GM21423 (cell line): ENCODE measurements at regions not wholly inside any gene's neighbourhood (a gene's known extent, or its start where the extent isn't known, plus 50 kb on each side); places are given as distances from the start of the nearest gene placed in this dataset.

Experiments used
- ATAC-seq: cut with Tn5 transposase; IDR thresholded peaks from one replicate; pipeline ENCODE4 v1.9.1; 2021; ENCODE audit warnings: mild to moderate bottlenecking, moderate library complexity; ENCODE audit not compliant: unreplicated experiment

DNA sequence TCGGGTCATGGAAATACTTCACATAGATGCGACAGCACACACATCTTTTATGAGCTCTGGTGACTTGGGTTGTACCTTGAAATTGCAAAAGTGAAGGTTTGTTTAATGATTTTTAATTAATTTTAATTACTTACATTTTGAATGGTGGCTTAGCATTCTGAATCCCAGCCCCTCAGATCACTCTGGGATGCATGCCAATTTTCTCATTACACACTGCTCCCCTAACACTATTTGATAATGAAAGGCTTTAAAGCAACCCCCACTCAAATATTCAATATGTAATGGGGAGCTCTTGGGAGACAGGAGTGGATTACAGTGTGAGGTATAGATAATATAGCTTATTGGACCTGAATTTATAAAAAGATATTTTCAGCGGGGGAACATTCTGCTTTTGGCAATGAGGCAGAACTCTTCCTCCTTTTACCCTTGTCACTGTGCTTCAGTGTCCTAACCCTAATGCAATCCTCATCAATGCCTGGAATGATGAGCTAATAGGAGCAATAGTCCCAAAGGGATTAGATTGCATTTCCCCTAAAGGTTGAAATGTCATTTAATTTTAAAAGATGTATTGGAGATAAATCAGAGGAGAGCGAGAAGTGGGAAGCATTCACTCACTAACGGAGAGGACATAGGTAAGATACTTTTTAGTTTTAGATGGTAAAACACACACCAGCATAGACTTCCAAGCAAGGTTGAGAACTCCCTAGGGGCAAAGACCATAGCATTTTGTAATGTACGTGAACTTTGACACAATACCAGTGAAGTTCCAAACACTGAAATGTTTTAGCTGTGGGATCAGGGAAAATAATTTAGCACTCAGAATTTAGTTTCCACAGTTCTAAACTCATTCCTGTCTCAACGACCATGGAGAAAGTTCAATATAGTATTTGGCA, 384.1 kb upstream of the PLXNA2 start:
- no peak for ATAC-seq

GRCh38 chr1:208631092-208631491, 386.9 kb upstream of the PLXNA2 start:
- no peak for ATAC-seq

- ATAC-seq = no peak
Observed at GRCh38 chr1:208631506-208631905, 387.3 kb upstream of the PLXNA2 start.

DNA sequence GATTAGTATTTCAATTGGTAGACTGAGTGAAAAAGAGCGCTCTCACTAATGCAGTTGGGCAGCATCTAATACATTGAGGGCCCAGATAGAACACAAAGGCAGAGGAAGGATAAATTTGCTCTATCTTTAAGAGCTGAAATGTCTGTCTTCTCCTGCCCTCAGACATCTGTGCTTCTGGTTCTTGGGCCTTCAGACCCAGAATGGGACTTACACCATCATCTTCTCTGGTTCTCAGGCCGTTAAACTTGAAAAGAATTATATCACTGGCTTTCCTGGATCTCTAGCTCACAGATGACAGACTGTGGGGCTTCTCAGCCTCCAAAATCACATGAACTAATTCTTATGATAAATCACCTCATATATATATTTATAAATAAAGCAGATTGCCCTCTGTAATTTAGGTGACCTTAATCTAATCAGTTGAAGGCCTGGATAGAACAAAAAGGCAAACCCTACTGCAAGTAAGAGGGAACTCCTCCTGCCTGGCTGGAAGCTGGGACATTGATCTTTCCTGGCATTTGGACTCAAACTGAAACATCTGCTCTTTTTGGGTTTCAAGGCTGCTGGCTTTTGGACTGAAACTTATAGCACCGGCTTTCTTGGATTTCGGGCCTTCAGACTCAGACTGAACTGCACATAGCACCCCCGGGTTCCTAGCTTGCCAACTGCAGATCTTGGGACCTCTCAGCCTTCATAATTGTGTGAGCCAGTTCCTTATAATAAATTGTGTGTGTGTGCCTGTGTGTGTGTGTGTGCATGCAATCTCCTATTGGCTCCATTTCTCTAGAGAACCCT, 390.4 kb upstream of the PLXNA2 start:
- no peak for ATAC-seq

DNA sequence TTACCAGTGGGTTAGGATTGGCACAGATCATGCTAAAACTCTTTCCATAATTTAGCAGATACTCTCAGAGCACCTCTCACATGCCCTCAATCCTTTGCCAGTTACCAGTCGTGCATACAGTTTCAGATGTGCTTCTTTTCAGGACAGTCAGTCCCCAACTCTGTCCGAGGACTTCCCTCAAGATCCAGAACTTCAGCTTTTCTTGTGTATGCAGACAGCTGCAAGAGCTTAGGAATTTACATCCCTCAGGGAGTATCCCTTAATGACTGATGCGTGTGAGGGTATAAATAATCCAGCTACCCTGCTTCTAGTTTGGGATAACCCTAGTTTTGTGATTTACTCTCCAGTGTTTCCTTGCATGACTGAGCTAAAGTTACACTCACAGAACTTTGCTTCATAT, 393.0 kb upstream of the PLXNA2 start:
- no peak for ATAC-seq

GRCh38 chr1:208639382-208639781, 395.2 kb upstream of the PLXNA2 start:
- no peak for ATAC-seq

GRCh38 chr1:208640295-208640694, 396.1 kb upstream of the PLXNA2 start:
- ATAC-seq = no peak

DNA sequence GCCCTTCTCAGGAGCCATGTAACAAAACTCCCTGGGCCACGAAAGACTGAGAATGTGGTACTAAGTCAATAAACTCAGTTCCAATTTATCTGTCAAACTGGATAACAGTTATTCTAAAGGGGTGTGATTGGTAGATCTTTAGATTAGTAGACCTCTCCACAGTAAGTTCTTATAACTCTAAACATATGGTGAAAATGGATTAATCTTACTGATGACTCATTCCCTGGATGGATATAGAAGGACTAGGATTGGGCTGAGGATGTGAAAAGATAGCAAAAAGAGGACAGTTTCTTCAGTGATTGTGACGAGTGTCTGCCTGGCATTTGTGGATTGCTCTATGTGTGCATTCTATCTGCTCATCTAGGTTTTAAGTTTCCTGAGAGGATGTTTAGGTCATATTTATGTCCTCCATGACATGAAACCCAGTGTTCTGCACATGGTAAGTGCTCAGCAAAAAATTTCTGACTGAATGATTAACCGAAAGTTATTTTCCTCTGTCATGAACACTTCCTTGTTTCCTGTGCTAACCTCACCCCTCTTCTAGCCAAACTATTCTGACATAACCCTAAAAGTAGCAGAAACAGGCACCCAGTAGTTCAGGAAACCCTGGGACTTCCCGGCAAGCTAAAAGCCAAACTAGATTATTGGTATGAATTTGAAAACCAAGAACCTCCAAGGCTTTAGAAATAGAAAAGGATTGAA, 397.5 kb upstream of the PLXNA2 start:
- ATAC-seq = peak; percentile 64

DNA sequence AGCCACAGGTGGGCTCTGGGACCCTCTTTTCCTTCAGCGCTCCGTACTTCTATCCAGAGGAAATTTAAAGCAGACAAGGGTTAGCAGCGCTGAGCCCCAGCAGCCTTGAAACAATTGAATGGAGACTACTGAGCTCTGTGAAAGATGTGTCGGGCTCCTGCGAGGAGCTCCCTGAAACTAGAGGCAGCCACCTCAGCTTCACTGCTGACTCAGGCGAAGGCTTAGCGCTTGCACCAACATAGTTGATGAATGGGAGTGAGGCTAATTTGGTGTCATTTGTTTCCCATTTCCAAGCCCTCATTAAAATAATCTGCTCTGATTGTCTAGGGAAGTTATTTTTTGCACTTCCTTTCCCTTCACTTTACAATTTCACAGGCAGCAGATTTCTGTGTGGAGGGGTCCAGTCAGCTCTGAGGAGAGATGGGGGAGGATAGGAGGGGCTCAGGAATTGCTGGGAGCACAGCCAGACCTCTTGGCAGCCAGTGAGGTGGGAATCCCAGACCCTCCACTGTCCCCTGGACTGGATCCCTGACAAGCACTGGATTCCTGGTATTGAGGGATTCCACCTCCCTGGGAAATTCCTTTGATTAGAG, 398.9 kb upstream of the PLXNA2 start:
- no peak for ATAC-seq

DNA sequence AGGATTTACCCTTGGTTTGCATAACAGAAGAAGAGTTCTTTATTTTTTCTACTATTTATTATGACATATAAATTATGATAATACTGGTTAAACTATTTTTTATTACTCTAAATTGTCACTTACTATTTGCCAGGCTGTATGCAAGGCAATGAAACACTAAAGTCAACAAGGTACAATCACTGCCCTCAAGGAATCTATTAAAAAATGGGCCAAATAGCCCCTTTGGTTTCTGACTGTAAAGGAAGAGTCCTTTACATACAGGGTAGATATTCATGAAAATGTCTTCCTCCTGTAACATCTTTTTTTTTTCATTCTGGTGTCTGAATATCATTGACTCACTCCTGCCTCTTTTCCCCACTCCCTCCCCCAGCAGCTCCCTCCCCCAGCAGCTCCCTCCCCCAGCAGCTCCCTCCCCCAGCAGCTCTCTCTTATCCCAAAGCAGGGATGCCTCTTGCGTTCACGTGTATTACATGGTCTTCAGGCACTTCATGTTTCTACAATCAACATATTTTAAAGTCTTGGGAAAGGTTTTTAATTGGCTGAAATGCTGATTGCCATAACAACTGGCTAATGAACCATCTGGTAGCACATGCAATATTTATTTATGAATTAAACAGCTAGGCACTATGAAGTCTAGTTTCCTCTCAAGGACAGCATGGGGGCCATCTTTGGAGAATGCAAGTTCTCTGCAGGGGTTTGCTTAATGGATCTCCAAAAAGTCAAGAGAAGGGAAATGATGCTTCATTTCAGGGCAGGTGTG, 400.4 kb upstream of the PLXNA2 start:
- no peak for ATAC-seq

GRCh38 chr1:208646431-208646830, 402.2 kb upstream of the PLXNA2 start:
- ATAC-seq = no peak

DNA sequence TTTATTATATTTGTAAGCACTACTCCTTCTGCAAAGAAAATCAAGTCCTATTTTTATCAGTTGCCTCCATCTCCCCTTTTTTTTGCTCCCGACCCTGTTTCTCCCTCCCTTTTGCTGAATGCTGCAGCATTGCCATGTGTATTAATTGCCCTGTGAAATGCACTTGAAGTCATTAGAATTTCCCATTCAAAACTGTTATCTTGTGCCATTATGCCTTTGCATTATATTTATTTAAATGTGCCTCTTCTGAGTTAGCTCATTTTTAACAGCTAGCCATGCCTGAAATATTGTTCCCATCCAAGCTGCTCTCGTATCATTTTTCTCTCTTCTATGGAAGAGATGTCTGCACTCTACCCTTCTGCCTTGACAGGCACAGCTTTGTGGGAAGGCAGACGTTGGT, 404.0 kb upstream of the PLXNA2 start:
- ATAC-seq = no peak

GRCh38 chr1:208652296-208653160, 408.3 kb upstream of the PLXNA2 start:
- ATAC-seq = peak; percentile 87

GRCh38 chr1:208653426-208653825, 409.2 kb upstream of the PLXNA2 start:
- ATAC-seq = no peak

- no peak for ATAC-seq
Observed at GRCh38 chr1:208654241-208654640, 410.1 kb upstream of the PLXNA2 start.

DNA sequence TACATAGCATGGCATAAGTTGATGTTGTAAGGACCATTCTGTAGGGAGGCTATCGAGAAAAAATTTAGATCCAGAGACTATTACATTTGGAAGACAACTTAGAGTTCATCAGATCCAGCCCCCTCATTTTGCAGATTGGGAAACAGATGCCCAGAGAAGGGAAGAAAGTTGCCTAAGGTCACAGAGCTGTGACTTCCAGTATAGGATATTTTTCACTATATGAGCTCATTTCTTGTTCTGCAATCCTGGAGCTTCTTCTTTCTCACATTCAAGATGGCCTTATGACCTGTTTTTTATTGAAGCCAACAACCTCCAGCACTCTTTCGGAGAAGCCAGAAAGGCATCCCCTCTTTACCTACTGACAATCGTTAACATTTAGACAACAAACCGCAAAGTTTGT, 421.8 kb upstream of the PLXNA2 start:
- ATAC-seq = no peak

- no peak for ATAC-seq
Observed at GRCh38 chr1:208668991-208669390, 424.8 kb upstream of the PLXNA2 start.

DNA sequence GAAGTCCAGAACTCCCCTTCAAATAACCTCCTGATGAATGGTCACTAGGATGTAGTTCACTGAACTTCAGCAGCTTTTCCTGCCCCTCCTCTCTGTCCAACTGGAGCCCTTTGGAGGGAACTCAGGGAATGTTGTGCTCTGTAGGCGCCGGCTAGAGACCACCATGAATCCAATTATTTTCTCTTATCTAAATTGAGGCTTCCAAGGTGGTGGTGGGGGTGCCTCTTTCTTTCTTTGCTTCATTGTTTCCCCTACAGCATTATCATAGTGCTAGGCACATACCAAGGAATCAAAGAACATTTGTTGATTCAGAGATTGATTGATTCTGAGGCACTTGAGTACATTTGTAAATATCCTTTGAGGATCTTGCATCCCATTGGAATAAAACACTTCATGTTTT, 426.6 kb upstream of the PLXNA2 start:
- no peak for ATAC-seq

- no peak for ATAC-seq
Observed at GRCh38 chr1:208681878-208682663, 437.9 kb upstream of the PLXNA2 start.
